ENCODE measurements at regions not wholly inside any gene's neighbourhood (a gene's known extent, or its start where the extent isn't known, plus 50 kb on each side); places are given as distances from the start of the nearest gene placed in this dataset.

- DNase-seq (no peak), ATAC-seq (no peak)
- H3K36me3 ChIP-seq, result no peaks in the 10 kb centered on the region
- H3K4me3 ChIP-seq, result no peak overlapping the region
- H3K27me3 ChIP-seq, result no peaks in the 10 kb centered on the region
- H3K9me3 ChIP-seq, result no peaks in the 10 kb centered on the region
- TF ChIP-seq CTCF (IDR thresholded peaks at IDR 0.05), result no peak
- no peaks in the 10 kb centered on the region for H3K4me1 ChIP-seq
- no peak overlapping the region for H3K27ac ChIP-seq
- intact Hi-C loops (cut with DNase I), result no loop called here
These were observed 650.8 kb downstream of the DCDC2C start for GRCh38 chr2:4354164-4354563.

DNA sequence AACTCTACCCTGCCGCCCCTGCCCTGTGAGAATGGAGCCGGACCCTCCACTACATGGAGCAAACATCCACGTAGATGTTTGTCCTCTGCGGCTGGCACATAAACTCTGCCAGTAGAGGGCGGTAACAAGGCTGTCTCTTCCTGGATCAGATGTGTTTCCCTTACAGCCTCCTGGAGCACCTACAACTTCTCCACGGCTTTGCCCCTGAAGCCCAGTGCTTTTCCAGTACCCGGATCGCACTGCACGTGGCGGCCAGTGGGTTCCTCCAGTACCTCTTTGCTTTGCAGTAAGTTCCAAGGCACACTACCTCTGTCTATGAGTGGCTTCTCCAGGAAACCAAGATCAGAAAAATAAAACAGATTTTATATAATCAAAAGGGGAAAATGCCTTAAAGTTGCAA lies 651.3 kb downstream of the DCDC2C start:
- no peaks in the 10 kb centered on the region for H3K27me3 ChIP-seq
- no peak overlapping the region for H3K4me3 ChIP-seq
- DNase-seq, result peak; percentile 62
- H3K27ac ChIP-seq, result no peak overlapping the region
- no peaks in the 10 kb centered on the region for H3K4me1 ChIP-seq
- no peaks in the 10 kb centered on the region for H3K9me3 ChIP-seq
- H3K36me3 ChIP-seq, result no peaks in the 10 kb centered on the region
- ATAC-seq, result peak; percentile 73
- TF ChIP-seq CTCF (IDR thresholded peaks at IDR 0.05), result peak; percentile 47
- intact Hi-C loops (cut with DNase I), result no loop called here

DNA sequence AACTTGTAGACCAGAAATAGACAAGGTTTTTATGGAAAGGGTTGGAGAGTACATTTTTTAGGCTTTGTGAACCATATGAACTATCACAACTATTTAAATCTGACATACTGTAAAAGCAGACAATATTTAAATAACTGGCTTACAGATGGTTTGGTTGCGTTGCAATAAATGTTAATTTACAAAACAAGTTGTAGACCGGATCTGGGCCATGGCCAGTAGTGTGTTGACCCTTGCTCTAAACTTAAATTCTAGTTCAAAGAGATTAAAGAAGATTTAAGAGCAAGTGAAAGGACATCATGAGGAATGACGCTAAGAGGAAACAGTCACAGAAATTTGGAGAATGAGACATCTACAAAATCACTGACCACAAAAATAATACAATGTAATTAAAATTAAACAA lies 652.7 kb downstream of the DCDC2C start:
- H3K4me3 ChIP-seq, result no peak overlapping the region
- DNase-seq (no peak), ATAC-seq (no peak)
- intact Hi-C loops (cut with DNase I), result no loop called here
- H3K9me3 ChIP-seq, result no peaks in the 10 kb centered on the region
- no peaks in the 10 kb centered on the region for H3K36me3 ChIP-seq
- TF ChIP-seq CTCF (IDR thresholded peaks at IDR 0.05), result no peak
- no peaks in the 10 kb centered on the region for H3K27me3 ChIP-seq
- no peaks in the 10 kb centered on the region for H3K4me1 ChIP-seq
- H3K27ac ChIP-seq, result no peak overlapping the region

GRCh38 chr2:4356541-4356940 lies 653.2 kb downstream of the DCDC2C start:
- intact Hi-C loops (cut with DNase I), result no loop called here
- Histone ChIP-seq H3K9me3 (no peaks in the 10 kb centered on the region), H3K27me3 (no peaks in the 10 kb centered on the region), H3K27ac (no peak overlapping the region), H3K4me1 (no peaks in the 10 kb centered on the region), H3K36me3 (no peaks in the 10 kb centered on the region), H3K4me3 (no peak overlapping the region)
- no peak for TF ChIP-seq CTCF (IDR thresholded peaks at IDR 0.05)
- DNase-seq, result no peak
- no peak for ATAC-seq

DNA sequence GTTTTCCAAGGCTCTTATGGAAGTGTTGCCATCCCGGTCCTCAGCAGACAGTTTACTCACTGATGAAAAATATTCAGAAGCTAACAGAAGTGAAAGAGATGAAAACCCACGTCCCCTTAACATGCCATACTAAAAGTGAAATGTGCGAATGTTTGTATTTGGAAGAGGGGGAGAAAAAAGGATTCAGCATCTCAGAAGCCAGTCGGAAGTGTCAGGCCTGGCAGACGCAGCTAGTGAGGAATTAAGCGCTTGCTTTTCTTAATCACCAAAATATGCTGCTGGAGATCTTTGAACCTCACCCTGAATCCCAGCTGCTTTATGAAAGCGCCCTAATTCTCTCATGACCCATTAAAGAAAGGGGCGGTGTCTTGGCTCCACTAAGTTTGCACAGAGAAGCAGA lies 653.7 kb downstream of the DCDC2C start:
- intact Hi-C loops (cut with DNase I), result no loop called here
- Histone ChIP-seq H3K36me3 (no peaks in the 10 kb centered on the region), H3K27me3 (no peaks in the 10 kb centered on the region), H3K9me3 (no peaks in the 10 kb centered on the region), H3K4me1 (no peaks in the 10 kb centered on the region), H3K27ac (no peak overlapping the region), H3K4me3 (no peak overlapping the region)
- DNase-seq (no peak), ATAC-seq (no peak)
- TF ChIP-seq CTCF (IDR thresholded peaks at IDR 0.05), result no peak

DNA sequence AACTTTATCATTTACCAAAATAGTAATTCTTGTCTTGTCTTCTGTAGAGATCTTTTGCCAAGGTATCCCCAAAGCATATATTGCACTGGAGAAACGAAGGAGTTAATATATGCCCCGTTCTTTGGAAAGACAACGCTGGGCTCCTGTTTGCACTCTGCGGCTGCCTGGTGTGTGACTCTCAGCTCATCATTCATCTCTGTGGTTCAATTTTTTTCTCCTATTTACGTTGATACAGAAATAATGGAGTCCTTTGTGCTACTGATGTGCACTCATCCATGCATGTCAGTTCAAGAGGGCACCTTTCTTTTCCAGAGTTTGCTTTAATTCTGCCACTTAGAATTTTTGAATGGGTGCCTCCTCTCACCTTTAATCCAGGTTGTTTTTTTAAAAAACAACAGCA lies 655.5 kb downstream of the DCDC2C start:
- H3K9me3 ChIP-seq, result no peaks in the 10 kb centered on the region
- no peaks in the 10 kb centered on the region for H3K4me1 ChIP-seq
- TF ChIP-seq CTCF (IDR thresholded peaks at IDR 0.05), result no peak
- ATAC-seq, result no peak
- intact Hi-C loops (cut with DNase I), result no loop called here
- no peak overlapping the region for H3K4me3 ChIP-seq
- no peak overlapping the region for H3K27ac ChIP-seq
- H3K27me3 ChIP-seq, result no peaks in the 10 kb centered on the region
- DNase-seq, result no peak
- H3K36me3 ChIP-seq, result no peaks in the 10 kb centered on the region

All from upper lobe of right lung (tissue), 1 donor.